SJSA1 (cell line): ENCODE measurements at regions not wholly inside any gene's neighbourhood (a gene's known extent, or its start where the extent isn't known, plus 50 kb on each side); places are given as distances from the start of the nearest gene placed in this dataset.

Experiments
- DNase-seq, 2 experiments: peaks; one replicate each; pipeline ENCODE4 v3.0.0-alpha.2; 2015 to 2020; ENCODE audit warnings: low spot score in 2 of 2, low read depth in 1 of 2
- H3K27ac ChIP-seq: fragments of 250-450 bp; sonication (Bioruptor Pico); 2 replicates; pipeline ENCODE4 v1.5.1; 2020; ENCODE audit warnings: mild to moderate bottlenecking, moderate library complexity
- H3K27me3 ChIP-seq: fragments of 250-450 bp; sonication (Bioruptor Pico); replicated peaks from 2 replicates; pipeline ENCODE4 v1.5.1; 2020; ENCODE audit warnings: mild to moderate bottlenecking, moderate library complexity
- H3K36me3 ChIP-seq: fragments of 250-450 bp; sonication (Bioruptor Pico); 2 replicates; pipeline ENCODE4 v1.5.1; 2020; ENCODE audit warnings: mild to moderate bottlenecking
- H3K4me1 ChIP-seq: fragments of 250-450 bp; sonication (Bioruptor Pico); replicated peaks from 2 replicates; pipeline ENCODE4 v1.6.1; 2021; ENCODE audit warnings: mild to moderate bottlenecking
- H3K4me3 ChIP-seq: fragments of 250-450 bp; sonication (Bioruptor Pico); 2 replicates; pipeline ENCODE4 v1.5.1; 2020; ENCODE audit warnings: mild to moderate bottlenecking
- H3K9me3 ChIP-seq: fragments of 250-450 bp; sonication (Bioruptor Pico); replicated peaks from 2 replicates; pipeline ENCODE4 v1.5.1; 2020; ENCODE audit warnings: mild to moderate bottlenecking

GRCh38 chr9:31347082-31347617 is 1037.3 kb upstream of the ACO1 start:
- Histone ChIP-seq H3K27ac (no peak overlapping the region), H3K27me3 (no peaks in the 10 kb centered on the region), H3K4me3 (no peak overlapping the region), H3K36me3 (no peaks in the 10 kb centered on the region), H3K4me1 (no peaks in the 10 kb centered on the region), H3K9me3 (no peaks in the 10 kb centered on the region)
- DNase-seq: peak in 1 of 2 experiments; percentile 0

- H3K36me3 ChIP-seq: no peaks in the 10 kb centered on the region
- H3K27ac ChIP-seq: no peak overlapping the region
- H3K4me3 ChIP-seq: no peak overlapping the region
- H3K9me3 ChIP-seq: no peaks in the 10 kb centered on the region
- no peak for DNase-seq
- H3K4me1 ChIP-seq: no peaks in the 10 kb centered on the region
- H3K27me3 ChIP-seq: no peaks in the 10 kb centered on the region
Observed at GRCh38 chr9:31355159-31355882, 1029.1 kb upstream of the ACO1 start.

DNA sequence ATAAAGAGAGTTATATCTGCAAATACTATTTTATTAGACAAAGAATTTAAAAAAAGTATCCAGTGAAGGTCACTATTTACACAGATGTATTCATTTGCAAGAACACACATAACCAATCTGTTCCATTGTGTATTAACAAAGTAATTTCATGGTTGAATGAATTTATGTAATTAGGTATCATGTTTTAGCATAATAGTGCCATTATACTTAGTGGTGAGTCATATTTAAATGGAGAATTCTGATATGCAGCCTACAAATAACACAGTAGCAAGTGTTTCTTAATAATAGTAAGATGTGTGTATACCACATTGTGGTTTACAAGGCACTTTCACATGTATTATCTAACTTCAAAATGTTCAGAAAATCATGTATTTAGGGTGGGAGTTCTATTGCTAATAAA is 1028.5 kb upstream of the ACO1 start:
- Histone ChIP-seq H3K27me3 (no peaks in the 10 kb centered on the region), H3K9me3 (no peaks in the 10 kb centered on the region), H3K27ac (no peak overlapping the region), H3K36me3 (no peaks in the 10 kb centered on the region), H3K4me3 (no peak overlapping the region), H3K4me1 (no peaks in the 10 kb centered on the region)
- DNase-seq: no peak

- H3K27ac ChIP-seq: no peak overlapping the region
- H3K4me3 ChIP-seq: no peak overlapping the region
- no peaks in the 10 kb centered on the region for H3K27me3 ChIP-seq
- no peak for DNase-seq
- H3K4me1 ChIP-seq: no peaks in the 10 kb centered on the region
- H3K36me3 ChIP-seq: no peaks in the 10 kb centered on the region
- no peaks in the 10 kb centered on the region for H3K9me3 ChIP-seq
Observed at GRCh38 chr9:31359071-31359470, 1025.4 kb upstream of the ACO1 start.

- Histone ChIP-seq H3K4me1 (no peaks in the 10 kb centered on the region), H3K27ac (no peak overlapping the region), H3K27me3 (no peaks in the 10 kb centered on the region), H3K4me3 (no peak overlapping the region), H3K36me3 (no peaks in the 10 kb centered on the region), H3K9me3 (no peaks in the 10 kb centered on the region)
- no peak for DNase-seq
Observed at GRCh38 chr9:31364171-31364570, 1020.3 kb upstream of the ACO1 start.

DNA sequence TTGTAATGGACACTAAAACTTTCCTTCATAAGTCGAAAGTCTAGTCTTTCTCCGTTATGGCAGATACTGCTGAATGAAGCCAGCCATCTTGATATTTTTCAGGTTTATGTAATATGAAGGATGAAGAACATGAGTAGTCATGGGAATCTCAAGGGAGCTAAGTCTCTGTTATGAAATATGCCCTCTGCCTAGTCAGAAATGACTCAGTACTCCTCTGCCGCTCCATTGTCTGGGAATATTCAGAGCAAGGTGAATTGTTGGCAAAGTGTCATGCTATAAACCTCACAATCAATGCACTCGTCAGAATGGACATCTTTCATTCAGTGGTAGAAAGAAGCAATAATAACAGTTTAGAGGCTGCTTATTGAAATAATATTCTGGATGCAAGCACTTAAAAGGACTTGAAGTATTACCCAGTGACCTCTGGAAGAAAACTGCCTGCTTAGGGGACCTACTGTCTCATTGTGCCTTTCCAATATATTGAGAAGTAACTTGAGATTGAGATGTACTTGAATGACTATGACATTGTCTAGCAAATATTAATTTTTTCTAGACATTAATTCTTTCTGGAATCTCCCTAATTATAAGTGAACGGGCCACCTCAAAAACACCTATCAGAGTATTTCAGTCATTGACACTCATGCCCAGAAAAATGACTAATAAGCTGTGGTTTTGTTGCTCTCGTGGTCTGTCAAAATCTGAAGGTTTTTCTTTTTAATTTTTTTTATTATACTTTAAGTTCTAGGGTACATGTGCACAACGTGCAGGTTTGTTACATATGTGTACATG is 1011.5 kb upstream of the ACO1 start:
- H3K27me3 ChIP-seq: no peaks in the 10 kb centered on the region
- no peak overlapping the region for H3K4me3 ChIP-seq
- no peak overlapping the region for H3K27ac ChIP-seq
- H3K36me3 ChIP-seq: no peaks in the 10 kb centered on the region
- no peak for DNase-seq
- no peaks in the 10 kb centered on the region for H3K9me3 ChIP-seq
- no peaks in the 10 kb centered on the region for H3K4me1 ChIP-seq

DNA sequence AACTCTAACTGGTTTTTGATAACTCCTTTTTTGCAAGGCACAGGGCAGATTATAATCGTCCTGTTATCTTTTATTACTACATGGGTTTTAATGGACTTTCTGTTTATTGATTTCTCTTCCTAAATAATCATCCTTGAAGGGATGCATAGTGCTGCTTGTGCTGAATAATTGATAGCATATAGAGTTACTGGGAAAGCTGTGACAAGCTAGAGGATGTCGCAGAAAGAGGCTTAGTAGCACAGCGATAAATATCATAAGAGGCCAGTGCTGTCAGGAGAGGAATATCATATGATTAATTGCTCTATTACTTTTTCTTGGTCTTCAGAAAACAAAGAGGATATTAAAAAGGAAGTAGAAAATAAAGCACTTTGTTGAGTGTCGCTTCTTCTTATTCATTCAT is 1007.1 kb upstream of the ACO1 start:
- Histone ChIP-seq H3K9me3 (no peaks in the 10 kb centered on the region), H3K27ac (no peak overlapping the region), H3K36me3 (no peaks in the 10 kb centered on the region), H3K27me3 (no peaks in the 10 kb centered on the region), H3K4me3 (no peak overlapping the region), H3K4me1 (no peaks in the 10 kb centered on the region)
- DNase-seq: no peak

GRCh38 chr9:31388660-31389059 is 995.8 kb upstream of the ACO1 start:
- Histone ChIP-seq H3K27me3 (no peaks in the 10 kb centered on the region), H3K9me3 (no peaks in the 10 kb centered on the region), H3K4me3 (no peak overlapping the region), H3K27ac (no peak overlapping the region), H3K4me1 (no peaks in the 10 kb centered on the region), H3K36me3 (no peaks in the 10 kb centered on the region)
- DNase-seq: no peak

DNA sequence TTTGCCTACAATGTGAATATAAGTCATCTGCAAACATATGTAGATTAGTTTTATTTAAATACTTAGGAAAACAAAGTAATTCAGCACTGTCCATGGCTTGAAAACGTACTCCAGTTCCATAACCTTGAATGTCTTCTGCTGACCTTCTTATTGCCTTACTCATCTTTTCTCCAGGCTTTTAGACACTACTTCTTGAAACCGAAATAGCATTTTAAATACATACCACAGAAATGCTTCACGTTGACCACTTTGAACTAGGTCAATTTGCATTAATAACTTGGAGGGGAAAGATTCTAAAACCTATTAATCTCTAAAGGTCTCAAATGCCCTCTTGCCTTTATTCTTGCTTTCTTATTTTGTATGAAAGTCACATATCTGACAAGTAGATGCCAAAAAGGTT is 995.4 kb upstream of the ACO1 start:
- no peak for DNase-seq
- H3K27ac ChIP-seq: no peak overlapping the region
- no peak overlapping the region for H3K4me3 ChIP-seq
- no peaks in the 10 kb centered on the region for H3K36me3 ChIP-seq
- H3K27me3 ChIP-seq: no peaks in the 10 kb centered on the region
- H3K4me1 ChIP-seq: no peaks in the 10 kb centered on the region
- no peaks in the 10 kb centered on the region for H3K9me3 ChIP-seq

DNA sequence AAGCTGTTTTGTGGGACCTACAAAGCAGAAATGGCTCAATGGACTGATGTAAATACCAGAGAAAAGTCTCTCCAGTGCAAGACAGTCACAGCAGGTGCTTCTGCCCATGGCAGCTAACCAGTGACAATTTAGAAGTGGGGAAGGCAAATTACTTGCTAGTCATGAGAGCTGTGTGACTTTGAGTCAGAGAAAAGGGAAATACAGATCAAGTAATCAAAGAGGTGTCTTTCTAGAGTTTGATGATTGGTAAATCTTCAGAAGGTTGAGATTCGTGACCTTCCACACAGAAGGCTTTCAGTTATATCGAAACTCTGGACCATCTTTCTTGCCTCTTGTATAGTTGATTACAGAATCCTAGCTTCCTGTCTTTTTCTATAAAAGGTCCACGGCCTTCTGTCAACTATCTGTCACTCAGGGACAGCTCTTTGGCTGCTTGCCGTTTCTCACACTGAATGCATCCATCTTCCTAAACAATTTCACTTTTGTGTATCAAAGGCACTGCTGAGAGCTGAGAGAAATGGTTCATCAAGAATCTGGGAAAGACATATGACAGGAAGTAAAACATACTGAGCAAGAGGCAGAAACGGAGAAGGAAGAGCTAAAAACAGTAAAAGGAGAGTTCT is 993.9 kb upstream of the ACO1 start:
- no peak overlapping the region for H3K4me3 ChIP-seq
- no peaks in the 10 kb centered on the region for H3K36me3 ChIP-seq
- no peaks in the 10 kb centered on the region for H3K9me3 ChIP-seq
- DNase-seq: no peak
- no peaks in the 10 kb centered on the region for H3K4me1 ChIP-seq
- no peaks in the 10 kb centered on the region for H3K27me3 ChIP-seq
- no peak overlapping the region for H3K27ac ChIP-seq

DNA sequence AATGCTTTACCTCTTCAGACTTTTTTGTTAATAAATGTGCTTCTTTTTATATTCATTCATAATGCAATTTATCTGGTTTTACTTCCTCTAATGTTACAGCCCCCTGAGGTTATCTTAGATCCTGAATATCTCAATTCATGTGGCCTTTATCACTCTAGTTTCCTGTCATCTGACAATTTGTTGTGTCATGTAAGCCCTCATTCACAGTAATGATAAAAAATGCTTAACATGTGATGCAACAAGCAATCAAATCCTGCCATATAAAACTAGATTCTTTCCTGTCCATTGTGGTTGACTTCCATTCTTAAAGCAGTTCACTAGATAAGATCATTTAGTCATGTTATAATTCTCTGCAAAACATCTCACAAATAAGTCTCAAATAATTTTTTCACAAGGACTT is 991.2 kb upstream of the ACO1 start:
- no peak for DNase-seq
- Histone ChIP-seq H3K36me3 (no peaks in the 10 kb centered on the region), H3K4me3 (no peak overlapping the region), H3K27me3 (no peaks in the 10 kb centered on the region), H3K27ac (no peak overlapping the region), H3K9me3 (no peaks in the 10 kb centered on the region), H3K4me1 (no peaks in the 10 kb centered on the region)

DNA sequence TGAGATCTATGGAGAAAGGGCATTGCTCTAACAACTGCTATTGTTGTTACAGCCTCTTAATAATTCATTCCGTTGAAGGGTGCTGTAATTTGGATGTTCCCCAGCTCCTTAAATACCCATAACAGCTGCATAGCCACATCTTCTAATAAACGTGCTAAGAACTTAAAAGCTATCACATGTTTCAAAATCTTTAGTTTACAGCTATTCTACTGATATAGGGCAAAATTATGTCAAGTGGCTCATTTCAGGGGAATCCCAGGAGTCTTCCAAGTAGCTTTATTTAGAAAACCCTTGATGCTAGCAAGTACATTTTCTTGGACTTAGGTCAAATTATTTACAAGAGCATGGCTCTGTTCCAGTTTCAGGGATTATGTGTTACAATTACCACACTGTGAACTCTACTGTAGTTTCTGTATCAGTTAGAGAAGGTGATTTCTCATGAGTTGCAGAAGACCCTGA is 990.4 kb upstream of the ACO1 start:
- Histone ChIP-seq H3K36me3 (no peaks in the 10 kb centered on the region), H3K27ac (no peak overlapping the region), H3K4me1 (no peaks in the 10 kb centered on the region), H3K27me3 (no peaks in the 10 kb centered on the region), H3K4me3 (no peak overlapping the region), H3K9me3 (no peaks in the 10 kb centered on the region)
- no peak for DNase-seq

- Histone ChIP-seq H3K36me3 (no peaks in the 10 kb centered on the region), H3K4me3 (no peak overlapping the region), H3K4me1 (no peaks in the 10 kb centered on the region), H3K9me3 (no peaks in the 10 kb centered on the region), H3K27me3 (no peaks in the 10 kb centered on the region), H3K27ac (no peak overlapping the region)
- DNase-seq: no peak
Observed at GRCh38 chr9:31412081-31412480, 972.4 kb upstream of the ACO1 start.

GRCh38 chr9:31415164-31415563 is 969.3 kb upstream of the ACO1 start:
- H3K9me3 ChIP-seq: no peaks in the 10 kb centered on the region
- DNase-seq: no peak
- H3K36me3 ChIP-seq: no peaks in the 10 kb centered on the region
- H3K4me1 ChIP-seq: no peaks in the 10 kb centered on the region
- no peaks in the 10 kb centered on the region for H3K27me3 ChIP-seq
- no peak overlapping the region for H3K4me3 ChIP-seq
- H3K27ac ChIP-seq: no peak overlapping the region
